NCI-H1694 (cell line): ENCODE measurements at regions not wholly inside any gene's neighbourhood (a gene's known extent, or its start where the extent isn't known, plus 50 kb on each side); places are given as distances from the start of the nearest gene placed in this dataset.

Experiments used
- DNase-seq: peaks from one replicate; lab custom pipeline; 2025; lab: John Stamatoyannopoulos, UW

GRCh38 chr1:114342376-114342775 is 168.6 kb downstream of the TRIM33 start:
- no peak for DNase-seq

DNA sequence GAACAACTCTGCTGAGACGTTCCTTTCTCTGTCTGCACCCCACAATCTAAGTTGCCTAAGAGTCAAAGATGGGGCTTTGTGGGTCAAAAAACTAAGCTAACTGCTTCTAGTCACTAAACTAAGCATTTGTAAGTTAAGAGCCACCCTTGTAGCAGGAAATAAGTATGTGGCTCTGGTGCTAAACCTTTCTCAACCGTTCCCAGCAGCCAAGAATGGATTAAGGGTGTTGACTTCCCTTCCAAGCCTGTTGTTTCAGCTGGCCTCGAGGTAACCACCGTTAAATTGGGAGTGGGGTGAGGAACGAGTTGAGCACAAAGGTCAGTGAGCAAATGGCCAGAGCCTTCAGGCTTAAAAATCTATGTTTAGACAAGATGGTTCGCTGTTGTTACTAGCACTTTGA is 169.1 kb downstream of the TRIM33 start:
- DNase-seq = no peak

DNA sequence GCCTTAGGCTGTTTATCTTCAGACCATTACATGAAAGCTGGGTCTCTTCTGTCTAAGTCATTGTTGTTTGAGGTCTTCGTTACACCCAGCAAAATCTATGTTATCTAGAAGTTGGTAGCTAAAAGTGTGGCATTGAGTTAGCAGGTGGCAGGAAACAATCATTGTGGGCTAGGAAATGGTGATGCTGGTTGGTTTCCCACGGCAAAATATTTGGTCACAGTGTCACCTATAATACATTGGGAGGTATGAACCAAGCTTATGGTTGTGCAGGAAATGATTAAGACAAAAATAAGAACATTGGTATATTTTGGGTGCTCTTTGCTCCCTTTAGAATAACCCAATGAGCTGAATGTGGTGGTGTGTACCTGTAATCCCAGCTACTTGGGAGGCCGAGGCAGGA is 169.7 kb downstream of the TRIM33 start:
- no peak for DNase-seq

DNA sequence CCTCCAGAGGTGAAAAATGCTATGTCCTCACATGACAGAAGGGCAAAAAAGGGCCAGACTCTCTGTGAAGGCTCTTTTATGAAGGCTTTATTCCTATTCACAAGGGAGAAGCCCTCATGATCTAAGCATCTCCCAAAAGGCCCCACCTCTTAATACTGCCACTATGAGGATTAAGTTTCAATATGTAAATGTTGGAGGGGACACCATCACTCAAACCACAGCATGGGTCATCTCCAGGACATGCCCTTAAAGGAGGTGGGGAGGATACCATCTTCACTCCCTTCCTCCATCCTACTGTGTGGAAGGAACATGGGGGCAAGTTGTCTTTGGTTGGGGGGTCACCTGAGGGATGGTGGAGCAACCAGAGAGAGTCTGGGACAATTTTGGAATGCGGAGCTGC is 170.1 kb downstream of the TRIM33 start:
- no peak for DNase-seq

DNA sequence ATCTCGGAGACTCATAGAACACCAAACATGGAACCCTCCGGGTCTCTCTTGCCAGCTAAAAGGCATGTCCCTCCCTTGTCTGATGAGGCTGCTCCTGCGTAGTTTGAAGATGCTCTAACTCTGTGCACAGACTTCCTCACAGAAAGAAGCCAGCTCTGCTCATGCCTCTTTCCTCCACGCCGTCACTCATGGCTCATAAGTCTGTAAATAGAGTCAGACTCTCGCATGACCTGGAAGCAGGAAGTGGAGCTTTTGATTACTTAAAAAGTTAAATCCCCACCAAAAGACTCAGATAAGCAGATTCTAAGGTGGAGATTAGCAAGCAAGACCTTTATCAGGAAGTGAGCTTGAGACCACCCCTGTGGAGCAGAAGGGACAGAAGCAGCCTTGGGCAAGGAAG is 171.6 kb downstream of the TRIM33 start:
- no peak for DNase-seq

DNA sequence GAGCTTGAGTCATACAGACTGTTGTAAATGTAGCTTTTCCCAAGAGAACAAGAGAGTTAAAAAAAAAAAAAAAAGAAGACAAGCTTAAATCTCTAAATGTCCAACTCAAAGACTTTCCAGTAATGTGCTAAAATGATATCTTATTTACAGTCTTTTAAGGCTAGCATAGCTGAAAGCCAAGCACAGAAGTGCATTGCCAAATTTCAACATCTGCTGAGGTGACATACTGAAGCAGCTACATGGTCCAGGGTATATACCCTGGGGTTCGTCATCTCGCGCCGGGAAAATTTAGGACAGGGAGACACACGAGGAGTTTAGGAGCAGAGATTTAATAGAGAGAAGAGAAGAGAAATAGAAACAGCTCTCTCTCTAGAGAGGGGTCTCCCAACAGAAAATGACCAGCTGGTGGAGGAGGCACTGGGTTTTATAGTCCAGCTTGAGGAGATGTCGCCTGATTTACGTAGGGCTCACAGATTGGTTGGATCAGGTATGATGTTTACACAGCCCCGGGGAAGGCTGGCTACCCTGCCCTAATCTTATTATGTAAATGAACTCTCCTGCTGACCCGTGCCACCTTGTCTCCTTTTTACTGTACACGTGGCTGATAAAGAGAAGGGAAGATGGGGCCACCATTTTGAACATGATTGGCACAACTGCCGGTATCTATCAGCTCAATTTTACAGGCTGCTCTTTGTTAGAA is 172.7 kb downstream of the TRIM33 start:
- DNase-seq = no peak

DNA sequence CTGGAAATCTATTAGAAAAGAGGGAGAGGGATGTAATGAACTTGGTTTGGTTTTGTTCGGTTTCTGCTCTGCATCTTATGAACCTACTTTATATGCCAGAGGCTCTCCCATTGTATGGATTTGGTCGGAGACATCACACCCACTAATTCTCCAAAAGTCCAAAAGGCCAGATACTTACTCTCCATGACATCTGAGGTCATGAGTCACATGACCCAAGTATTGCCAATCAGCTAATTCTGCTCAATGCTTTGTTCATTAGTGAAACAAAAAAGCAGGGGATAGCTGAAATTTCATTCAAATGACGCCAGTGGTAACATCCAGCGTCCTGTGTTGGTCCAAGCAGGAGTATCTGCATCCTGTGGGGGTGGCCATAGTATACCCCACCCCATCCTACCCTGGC is 173.6 kb downstream of the TRIM33 start:
- no peak for DNase-seq

- DNase-seq = no peak
Measured at GRCh38 chr1:114336360-114336759, 174.6 kb downstream of the TRIM33 start.

- DNase-seq = no peak
Measured at GRCh38 chr1:114335273-114335672, 175.7 kb downstream of the TRIM33 start.

GRCh38 chr1:114334297-114334696 is 176.7 kb downstream of the TRIM33 start:
- DNase-seq = no peak

GRCh38 chr1:114333690-114334089 is 177.3 kb downstream of the TRIM33 start:
- no peak for DNase-seq

DNA sequence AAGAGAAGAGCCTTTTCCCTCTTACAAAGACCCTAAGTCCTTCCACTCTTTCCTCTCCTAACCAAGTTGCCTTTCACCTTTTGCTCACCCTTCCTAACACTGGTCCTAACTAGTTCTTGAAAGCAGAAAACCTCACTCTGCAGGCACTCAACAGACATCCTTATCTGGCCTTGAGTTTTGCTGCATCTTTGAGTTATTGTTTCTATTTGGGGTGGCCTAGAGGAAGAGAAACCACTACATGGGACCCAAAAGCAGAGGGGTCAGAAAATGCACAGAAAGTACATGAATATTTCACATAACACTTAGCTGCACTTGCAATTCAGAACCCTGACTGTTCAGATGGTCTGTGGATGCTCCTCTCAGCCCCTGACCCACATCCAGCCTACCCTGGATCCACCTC is 178.3 kb upstream of the SYT6 start:
- DNase-seq = no peak

DNA sequence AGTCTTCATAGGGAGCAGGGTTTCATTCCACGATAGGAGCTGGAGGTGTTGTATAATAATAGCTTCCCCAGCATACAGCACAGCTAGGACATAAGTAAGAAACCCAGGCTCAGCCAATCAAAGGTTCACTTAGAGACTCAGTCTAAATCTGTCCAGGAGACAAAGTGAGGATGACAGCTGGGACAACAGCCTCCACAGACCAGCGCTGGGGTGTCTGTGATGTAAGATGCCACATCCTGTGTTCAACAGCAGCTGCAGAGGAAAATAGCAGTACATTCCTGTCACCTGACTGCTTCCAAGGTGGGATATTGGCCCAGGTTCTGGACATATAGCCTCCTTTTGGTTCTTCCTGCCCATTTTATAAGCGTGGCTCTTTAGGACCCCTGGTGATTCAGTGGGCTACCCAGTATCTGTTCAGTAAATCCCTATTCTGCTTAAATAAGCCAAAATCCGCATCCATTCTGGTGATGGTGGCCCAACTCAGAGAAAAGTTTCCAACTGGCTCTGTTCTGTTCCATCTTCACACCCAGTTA is 176.8 kb upstream of the SYT6 start:
- DNase-seq = peak; percentile 14

- peak; percentile 90 for DNase-seq
Measured at GRCh38 chr1:114328361-114328904, 174.8 kb upstream of the SYT6 start.

GRCh38 chr1:114324662-114324965 is 170.9 kb upstream of the SYT6 start:
- no peak for DNase-seq

DNA sequence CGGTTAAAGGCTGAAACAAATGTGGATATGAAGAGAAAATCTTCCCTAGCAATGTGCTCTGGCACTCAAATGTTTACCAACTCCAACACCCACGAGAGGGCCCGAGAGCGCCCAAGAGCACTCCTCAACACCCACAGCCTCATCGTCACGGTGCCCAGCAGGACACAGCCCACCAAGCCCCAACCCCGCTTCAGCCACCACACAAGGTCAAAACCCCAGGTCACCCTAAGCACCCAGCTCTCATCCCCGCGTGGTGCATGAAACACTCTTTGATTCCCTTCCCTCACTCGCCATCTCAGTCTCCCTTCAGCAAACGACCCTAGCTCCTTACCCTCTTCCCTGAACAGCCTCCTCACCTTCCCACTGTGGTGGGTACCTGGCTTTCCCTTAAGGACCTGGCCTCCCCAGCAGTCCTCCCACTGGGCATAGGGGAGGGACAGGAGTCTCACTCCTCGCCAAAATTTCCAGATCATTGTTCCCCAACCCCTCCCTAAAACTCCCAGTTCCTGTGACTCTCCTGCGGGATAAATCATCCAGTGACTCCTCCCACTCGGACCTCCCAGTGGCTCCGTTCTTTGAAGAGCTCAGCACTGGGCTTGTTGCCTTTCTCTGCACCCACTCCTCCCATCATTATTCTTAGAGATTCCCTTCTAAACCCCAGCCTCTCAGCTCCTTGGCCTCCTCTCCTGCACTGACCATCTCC is 170.4 kb upstream of the SYT6 start:
- no peak for DNase-seq

GRCh38 chr1:114322734-114323133 is 169.1 kb upstream of the SYT6 start:
- DNase-seq = no peak

DNA sequence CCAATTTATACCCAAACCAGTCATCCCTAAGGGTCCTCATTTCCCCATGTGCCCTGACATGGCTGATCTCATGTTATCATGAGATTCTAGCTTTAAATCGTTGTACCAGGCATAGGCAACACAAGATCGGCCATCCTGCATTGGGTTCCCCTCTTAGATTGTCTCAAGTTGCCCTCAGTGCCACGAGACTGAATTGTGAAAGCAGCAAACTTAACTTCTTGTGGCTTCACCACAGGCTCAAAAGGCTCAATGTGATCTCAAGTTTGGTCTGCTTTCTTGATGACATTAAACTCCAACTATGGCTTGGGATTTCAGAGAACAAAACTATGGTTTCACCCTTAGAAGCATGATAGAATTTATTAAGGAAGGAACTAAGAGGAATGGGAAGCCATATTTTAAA is 168.5 kb upstream of the SYT6 start:
- DNase-seq = no peak

GRCh38 chr1:114320586-114320985 is 166.9 kb upstream of the SYT6 start:
- no peak for DNase-seq

DNA sequence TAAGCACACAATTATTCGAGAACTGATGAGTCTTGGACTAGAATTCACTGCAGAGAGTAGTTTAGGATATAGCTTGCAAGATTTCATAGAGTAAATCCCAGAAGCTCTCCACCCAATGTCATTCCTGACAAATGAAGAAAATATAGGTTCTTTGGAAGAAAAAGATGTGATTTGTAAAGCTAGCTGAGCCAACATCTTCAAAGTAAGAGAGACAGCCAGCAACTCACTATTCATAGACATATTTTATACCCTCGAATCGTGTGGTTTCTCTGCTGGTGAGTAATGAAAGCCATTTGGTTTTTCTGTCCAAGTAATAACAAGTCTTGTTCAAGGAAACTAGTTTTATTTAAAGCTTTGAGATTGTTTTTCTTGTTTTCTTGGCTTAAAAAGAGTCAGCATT is 165.7 kb upstream of the SYT6 start:
- no peak for DNase-seq

- DNase-seq = no peak
Measured at GRCh38 chr1:114318961-114319360, 165.3 kb upstream of the SYT6 start.

- no peak for DNase-seq
Measured at GRCh38 chr1:114316204-114316603, 162.5 kb upstream of the SYT6 start.

DNA sequence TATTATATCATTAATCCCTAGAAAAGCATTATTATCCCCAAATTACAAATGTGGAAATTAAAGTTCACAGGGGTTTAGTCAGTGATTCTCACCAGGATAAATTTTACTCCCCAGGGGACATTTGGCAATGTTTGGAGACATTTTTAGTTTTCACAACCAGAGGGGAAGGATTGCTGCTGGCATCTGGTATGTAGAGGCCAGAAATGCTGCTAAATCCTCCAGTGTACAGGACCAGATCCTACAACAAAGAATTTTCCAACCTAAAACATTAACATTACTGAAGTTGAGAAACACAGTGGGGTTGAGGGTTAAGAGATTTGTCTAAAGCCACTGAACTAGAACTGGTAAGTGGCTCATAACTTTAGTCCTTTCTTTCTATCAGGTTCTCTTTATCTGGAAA is 162.0 kb upstream of the SYT6 start:
- no peak for DNase-seq

DNA sequence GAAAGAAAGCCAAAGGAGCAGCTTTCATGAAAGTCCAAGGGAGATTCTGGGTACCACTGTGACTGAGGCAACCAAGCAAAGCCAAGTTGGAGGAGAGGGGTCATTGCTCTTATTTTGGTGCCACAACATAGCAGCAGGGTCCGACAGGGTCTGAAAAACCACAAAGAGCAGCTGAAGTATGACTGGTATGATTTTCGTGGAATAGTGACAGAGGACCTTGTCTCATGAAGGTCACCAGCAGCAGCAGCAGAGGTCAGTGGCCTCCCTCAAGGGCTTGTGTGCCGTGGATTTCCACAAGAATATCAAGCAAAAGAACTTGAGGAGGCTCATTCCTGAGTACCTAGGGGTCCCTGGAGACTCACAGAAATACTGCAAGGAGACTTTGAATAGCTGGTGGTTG is 160.9 kb upstream of the SYT6 start:
- no peak for DNase-seq
